BLaER1 (cell line): ENCODE measurements at regions not wholly inside any gene's neighbourhood (a gene's known extent, or its start where the extent isn't known, plus 50 kb on each side); places are given as distances from the start of the nearest gene placed in this dataset.
A peak's percentile ranks its signal among the peaks of the same experiment; 100 is the strongest.
"Not testable (repeated sequence)": the region's sequence is repeated elsewhere in the genome, so short reads cannot be mapped to it uniquely, and the experiment has no call there.

Source experiments
- H3K27ac ChIP-seq: shearing (Covaris generic); formaldehyde crosslinking; 2 replicates; pipeline ENCODE4 v1.8.1; 2022
- H3K27me3 ChIP-seq: shearing (Covaris generic); formaldehyde crosslinking; 2 replicates; pipeline ENCODE4 v1.8.1; 2022
- H3K36me3 ChIP-seq: shearing (Covaris generic); formaldehyde crosslinking; 2 replicates; pipeline ENCODE4 v1.8.1; 2022
- H3K4me1 ChIP-seq: shearing (Covaris generic); formaldehyde crosslinking; 2 replicates; pipeline ENCODE4 v1.8.1; 2022
- H3K4me2 ChIP-seq: shearing (Covaris generic); formaldehyde crosslinking; 2 replicates; pipeline ENCODE4 v1.8.1; 2022
- H3K4me3 ChIP-seq: shearing (Covaris generic); formaldehyde crosslinking; 2 replicates; pipeline ENCODE4 v1.8.1; 2022
- H3K9ac ChIP-seq: shearing (Covaris generic); formaldehyde crosslinking; 2 replicates; pipeline ENCODE4 v1.8.1; 2022
- H3K9me3 ChIP-seq: shearing (Covaris generic); formaldehyde crosslinking; 2 replicates; pipeline ENCODE4 v1.8.1; 2022
- H4K20me1 ChIP-seq: shearing (Covaris generic); formaldehyde crosslinking; 2 replicates; pipeline ENCODE4 v1.8.1; 2022
- Cebpa-rat ChIP-seq: shearing (Covaris generic); IDR thresholded peaks from 2 replicates; pipeline ENCODE4 v1.8.1; 2022

GRCh38 chr2:239598011-239598731, 197.4 kb upstream of the HDAC4 start:
- Histone ChIP-seq H3K27me3 (no peaks in the 10 kb centered on the region), H3K27ac (no peak overlapping the region), H3K9ac (no peak overlapping the region), H3K4me3 (no peak overlapping the region), H3K4me1 (peaks cover 51% of the 10 kb centered on the region), H3K9me3 (no peaks in the 10 kb centered on the region), H3K4me2 (no peak overlapping the region), H3K36me3 (no peaks in the 10 kb centered on the region), H4K20me1 (no peaks in the 10 kb centered on the region)
- no peak for TF ChIP-seq Cebpa-rat

- no peaks in the 10 kb centered on the region for H3K9me3 ChIP-seq
- no peak overlapping the region for H3K27ac ChIP-seq
- H3K4me3 ChIP-seq = no peak overlapping the region
- no peaks in the 10 kb centered on the region for H4K20me1 ChIP-seq
- H3K4me2 ChIP-seq = no peak overlapping the region
- H3K27me3 ChIP-seq = no peaks in the 10 kb centered on the region
- H3K9ac ChIP-seq = no peak overlapping the region
- H3K36me3 ChIP-seq = no peaks in the 10 kb centered on the region
- peaks cover 48% of the 10 kb centered on the region for H3K4me1 ChIP-seq
- no peak for TF ChIP-seq Cebpa-rat
These were observed 196.4 kb upstream of the HDAC4 start for GRCh38 chr2:239597216-239597615.

GRCh38 chr2:239596792-239597191, 196.0 kb upstream of the HDAC4 start:
- Histone ChIP-seq H4K20me1 (no peaks in the 10 kb centered on the region), H3K27ac (no peak overlapping the region), H3K27me3 (no peaks in the 10 kb centered on the region), H3K4me2 (no peak overlapping the region), H3K9ac (no peak overlapping the region), H3K36me3 (no peaks in the 10 kb centered on the region), H3K9me3 (no peaks in the 10 kb centered on the region), H3K4me3 (no peak overlapping the region), H3K4me1 (peaks cover 48% of the 10 kb centered on the region)
- TF ChIP-seq Cebpa-rat = no peak

GRCh38 chr2:239596253-239596652, 195.4 kb upstream of the HDAC4 start:
- H3K9ac ChIP-seq = no peak overlapping the region
- no peak overlapping the region for H3K4me3 ChIP-seq
- H3K27me3 ChIP-seq = no peaks in the 10 kb centered on the region
- H3K36me3 ChIP-seq = no peaks in the 10 kb centered on the region
- no peaks in the 10 kb centered on the region for H3K9me3 ChIP-seq
- H3K4me2 ChIP-seq = no peak overlapping the region
- no peak for TF ChIP-seq Cebpa-rat
- peaks cover 48% of the 10 kb centered on the region for H3K4me1 ChIP-seq
- H4K20me1 ChIP-seq = no peaks in the 10 kb centered on the region
- H3K27ac ChIP-seq = no peak overlapping the region

- Histone ChIP-seq H4K20me1 (no peaks in the 10 kb centered on the region), H3K4me1 (peaks cover 48% of the 10 kb centered on the region), H3K9me3 (no peaks in the 10 kb centered on the region), H3K9ac (no peak overlapping the region), H3K27ac (no peak overlapping the region), H3K36me3 (no peaks in the 10 kb centered on the region), H3K4me2 (no peak overlapping the region), H3K27me3 (no peaks in the 10 kb centered on the region), H3K4me3 (no peak overlapping the region)
- TF ChIP-seq Cebpa-rat = no peak
These were observed 194.9 kb upstream of the HDAC4 start for GRCh38 chr2:239595726-239596125.

GRCh38 chr2:239594772-239595608, 194.2 kb upstream of the HDAC4 start:
- TF ChIP-seq Cebpa-rat = no peak
- H3K4me3 ChIP-seq = no peak overlapping the region
- peaks cover 48% of the 10 kb centered on the region for H3K4me1 ChIP-seq
- no peak overlapping the region for H3K9ac ChIP-seq
- no peaks in the 10 kb centered on the region for H4K20me1 ChIP-seq
- H3K9me3 ChIP-seq = no peaks in the 10 kb centered on the region
- no peak overlapping the region for H3K4me2 ChIP-seq
- H3K36me3 ChIP-seq = no peaks in the 10 kb centered on the region
- H3K27ac ChIP-seq = peak overlapping the region; percentile 56; the same call in 1 of the 2 replicates
- no peaks in the 10 kb centered on the region for H3K27me3 ChIP-seq

GRCh38 chr2:239594019-239594771, 193.4 kb upstream of the HDAC4 start:
- no peaks in the 10 kb centered on the region for H3K27me3 ChIP-seq
- TF ChIP-seq Cebpa-rat = no peak
- no peaks in the 10 kb centered on the region for H3K9me3 ChIP-seq
- H4K20me1 ChIP-seq = no peaks in the 10 kb centered on the region
- peak overlapping the region; percentile 34 for H3K4me2 ChIP-seq
- no peaks in the 10 kb centered on the region for H3K36me3 ChIP-seq
- peak overlapping the region; percentile 56 for H3K27ac ChIP-seq
- H3K4me3 ChIP-seq = no peak overlapping the region
- no peak overlapping the region for H3K9ac ChIP-seq
- H3K4me1 ChIP-seq = peaks cover 48% of the 10 kb centered on the region

GRCh38 chr2:239593455-239593854, 192.6 kb upstream of the HDAC4 start:
- Histone ChIP-seq H4K20me1 (no peaks in the 10 kb centered on the region), H3K4me3 (no peak overlapping the region), H3K4me2 (peak overlapping the region; percentile 34), H3K27me3 (no peaks in the 10 kb centered on the region), H3K9me3 (no peaks in the 10 kb centered on the region), H3K27ac (peak overlapping the region; percentile 56), H3K9ac (no peak overlapping the region), H3K4me1 (peaks cover 56% of the 10 kb centered on the region), H3K36me3 (no peaks in the 10 kb centered on the region)
- TF ChIP-seq Cebpa-rat = no peak

- H3K4me3 ChIP-seq, H3K36me3 ChIP-seq, H4K20me1 ChIP-seq, H3K27me3 ChIP-seq, H3K9me3 ChIP-seq, H3K9ac ChIP-seq: not testable (repeated sequence)
- H3K27ac ChIP-seq = peak overlapping the region; percentile 56
- peaks cover 63% of the 10 kb centered on the region for H3K4me1 ChIP-seq
- peak overlapping the region; percentile 88 for H3K4me2 ChIP-seq
These were observed 191.9 kb upstream of the HDAC4 start for GRCh38 chr2:239592629-239593290.
